OCI-LY3 (cell line): ENCODE measurements at regions not wholly inside any gene's neighbourhood (a gene's known extent, or its start where the extent isn't known, plus 50 kb on each side); places are given as distances from the start of the nearest gene placed in this dataset.

Source experiments
- CTCF ChIP-seq: fragments of 200-600, 300-600 bp; sonication (generic); IDR thresholded peaks from 2 replicates; pipeline ENCODE4 v1.5.1; 2014; ENCODE audit warnings: antibody characterized with exemption, low read length, low read depth
- EZH2phosphoT487 ChIP-seq: fragments of 200-600 bp; shearing (Covaris generic); IDR thresholded peaks from 2 replicates; pipeline ENCODE4 v1.6.1; 2018; ENCODE audit warnings: antibody characterized with exemption, mixed run types, low read depth

GRCh38 chr5:42982107-42982622 is 58.0 kb downstream of the ANXA2R start:
- TF ChIP-seq CTCF = no peak
- no peak for TF ChIP-seq EZH2phosphoT487
